Tibial nerve (tissue), 4 donors: ENCODE measurements at regions not wholly inside any gene's neighbourhood (a gene's known extent, or its start where the extent isn't known, plus 50 kb on each side); places are given as distances from the start of the nearest gene placed in this dataset.

Source experiments
- EP300 ChIP-seq, 2 donors: sonication (generic); formaldehyde crosslinking; IDR thresholded peaks; one replicate each; pipeline ENCODE4 v1.6.1; 2017; ENCODE audit warnings: antibody characterized with exemption in 2 of 2, mild to moderate bottlenecking in 1 of 2
- POLR2A ChIP-seq, 2 donors: fragments of 450-650 bp; IDR thresholded peaks; one replicate each; pipeline ENCODE4 v1.6.1; 2017; ENCODE audit warnings: antibody characterized with exemption in 2 of 2, mild to moderate bottlenecking in 2 of 2, moderate library complexity in 2 of 2
- TF ChIP-seq, protein P1 (sequence below), 5 experiments: fragments of 200-600 bp in 3 of 5; fragments of 450-650 bp in 2 of 5; sonication (generic) in 3 of 5; IDR thresholded peaks; one replicate each; pipeline ENCODE4 v1.5.1; 2016 to 2019; ENCODE audit warnings: antibody characterized with exemption in 5 of 5, mild to moderate bottlenecking in 3 of 5, moderate library complexity in 2 of 5

DNA sequence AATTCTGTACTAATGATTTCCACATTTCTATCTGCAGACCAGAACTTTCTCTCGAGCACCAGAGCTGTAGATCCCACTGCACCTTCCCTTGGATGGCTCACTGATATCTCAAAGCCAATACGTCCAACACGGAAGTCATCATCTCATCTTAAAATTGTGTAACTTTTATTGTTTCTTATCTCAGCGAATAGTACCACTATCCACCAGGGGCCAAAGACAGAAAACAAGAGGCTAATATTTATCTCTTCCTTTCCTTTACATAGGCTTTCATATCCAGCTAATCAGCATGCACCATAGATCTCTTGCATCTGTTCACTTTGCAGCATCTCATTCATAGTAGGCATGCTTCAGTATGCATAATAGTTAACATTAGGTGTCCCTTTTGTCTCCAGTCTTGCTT lies 303.6 kb downstream of the PTPRC start:
- TF ChIP-seq, protein P1, sequence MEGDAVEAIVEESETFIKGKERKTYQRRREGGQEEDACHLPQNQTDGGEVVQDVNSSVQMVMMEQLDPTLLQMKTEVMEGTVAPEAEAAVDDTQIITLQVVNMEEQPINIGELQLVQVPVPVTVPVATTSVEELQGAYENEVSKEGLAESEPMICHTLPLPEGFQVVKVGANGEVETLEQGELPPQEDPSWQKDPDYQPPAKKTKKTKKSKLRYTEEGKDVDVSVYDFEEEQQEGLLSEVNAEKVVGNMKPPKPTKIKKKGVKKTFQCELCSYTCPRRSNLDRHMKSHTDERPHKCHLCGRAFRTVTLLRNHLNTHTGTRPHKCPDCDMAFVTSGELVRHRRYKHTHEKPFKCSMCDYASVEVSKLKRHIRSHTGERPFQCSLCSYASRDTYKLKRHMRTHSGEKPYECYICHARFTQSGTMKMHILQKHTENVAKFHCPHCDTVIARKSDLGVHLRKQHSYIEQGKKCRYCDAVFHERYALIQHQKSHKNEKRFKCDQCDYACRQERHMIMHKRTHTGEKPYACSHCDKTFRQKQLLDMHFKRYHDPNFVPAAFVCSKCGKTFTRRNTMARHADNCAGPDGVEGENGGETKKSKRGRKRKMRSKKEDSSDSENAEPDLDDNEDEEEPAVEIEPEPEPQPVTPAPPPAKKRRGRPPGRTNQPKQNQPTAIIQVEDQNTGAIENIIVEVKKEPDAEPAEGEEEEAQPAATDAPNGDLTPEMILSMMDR (IDR thresholded peaks at IDR 0.05): no peak
- TF ChIP-seq POLR2A (IDR thresholded peaks at IDR 0.05) (no peak), EP300 (IDR thresholded peaks at IDR 0.05) (no peak)
